ENCODE measurements at regions not wholly inside any gene's neighbourhood (a gene's known extent, or its start where the extent isn't known, plus 50 kb on each side); places are given as distances from the start of the nearest gene placed in this dataset.

DNA sequence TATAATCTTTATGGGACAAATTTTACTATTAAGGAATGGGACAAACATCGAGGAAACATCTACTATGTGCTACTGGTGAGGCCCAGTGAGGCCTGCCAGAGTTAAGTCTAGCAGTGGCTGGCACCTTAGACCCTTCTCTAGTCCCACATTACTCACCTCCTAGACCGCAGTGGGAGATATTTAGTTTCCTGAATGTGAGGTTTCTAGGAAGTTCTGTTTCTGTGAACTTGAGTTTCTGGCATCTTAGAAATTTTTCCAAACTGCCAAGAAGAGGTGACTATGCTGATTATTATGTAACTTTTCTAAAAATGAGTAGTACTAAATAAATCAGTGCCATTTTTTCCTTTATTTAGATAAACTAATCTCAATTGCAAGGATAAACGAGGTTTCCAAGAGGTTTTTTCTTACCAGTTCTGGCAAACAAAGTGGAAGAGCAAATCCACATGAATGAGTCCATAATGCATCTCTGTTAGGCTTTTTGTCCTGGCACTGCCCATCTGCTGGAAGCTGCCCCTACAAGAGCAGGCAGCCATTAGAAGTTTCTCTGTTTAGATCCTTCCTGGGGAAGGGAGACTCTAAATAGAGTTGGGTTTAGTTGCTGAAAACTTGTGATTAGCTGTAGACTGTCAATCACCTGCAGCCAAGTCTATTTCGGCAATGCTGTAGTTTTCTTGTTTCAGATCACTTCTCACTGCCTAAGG is 348.7 kb downstream of the MAN2A1 start:
- DNase-seq: no peak

DNA sequence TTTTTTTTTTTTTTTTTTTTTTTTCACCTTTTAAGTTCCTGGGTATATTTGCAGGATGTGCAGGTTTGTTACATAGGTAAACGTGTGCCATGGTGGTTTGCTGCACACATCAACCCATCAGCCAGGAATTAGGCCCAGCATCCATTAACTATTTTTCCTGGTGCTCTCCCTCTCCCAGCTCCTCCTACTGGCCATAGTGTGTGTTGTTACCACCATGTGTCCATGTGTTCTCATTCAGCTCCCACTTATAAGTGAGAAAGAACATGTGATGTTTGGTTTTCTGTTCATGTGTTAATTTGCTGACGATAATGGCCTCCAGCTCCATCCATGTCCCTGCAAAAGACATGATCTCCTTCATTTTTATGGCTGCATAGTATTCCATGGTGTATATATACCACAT is 350.5 kb downstream of the MAN2A1 start:
- DNase-seq: no peak

DNA sequence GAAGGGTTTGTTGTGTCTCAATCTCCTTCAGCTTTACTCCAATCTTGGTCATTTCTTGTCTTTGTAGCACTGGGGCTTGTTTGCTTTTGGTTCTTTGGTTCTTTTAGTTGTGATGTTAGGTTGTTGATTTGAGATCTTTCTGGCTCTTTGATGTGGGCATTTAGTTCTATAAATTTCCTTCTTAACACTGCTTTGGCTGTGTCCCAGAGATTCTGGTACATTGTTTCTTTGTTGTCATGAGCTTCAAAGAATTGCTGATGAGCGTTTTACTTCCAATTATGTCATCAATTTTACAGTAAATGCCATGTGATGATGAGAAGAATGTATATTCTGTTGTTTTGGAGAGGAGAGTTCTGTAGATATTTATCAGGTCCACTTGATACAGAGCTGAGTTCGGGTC is 353.3 kb downstream of the MAN2A1 start:
- DNase-seq: no peak

DNA sequence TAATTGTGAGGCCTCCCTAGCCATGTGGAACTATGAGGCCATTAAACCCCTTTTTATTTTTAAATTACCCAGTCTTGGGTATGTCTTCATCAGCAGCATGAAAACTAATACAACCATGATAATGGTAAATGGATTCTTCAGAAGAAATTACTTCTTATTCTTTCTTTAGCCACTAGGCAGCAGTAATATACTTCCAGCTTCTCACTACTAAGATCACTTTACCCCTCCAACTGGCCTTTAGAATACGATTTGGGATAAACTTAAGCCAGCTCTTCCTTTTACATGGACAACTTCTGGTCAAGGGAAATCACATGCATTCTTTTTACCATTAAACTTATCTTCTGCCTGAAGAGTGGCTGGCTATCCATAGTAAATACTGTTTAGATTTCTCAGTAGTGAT is 355.4 kb downstream of the MAN2A1 start:
- DNase-seq: no peak

DNA sequence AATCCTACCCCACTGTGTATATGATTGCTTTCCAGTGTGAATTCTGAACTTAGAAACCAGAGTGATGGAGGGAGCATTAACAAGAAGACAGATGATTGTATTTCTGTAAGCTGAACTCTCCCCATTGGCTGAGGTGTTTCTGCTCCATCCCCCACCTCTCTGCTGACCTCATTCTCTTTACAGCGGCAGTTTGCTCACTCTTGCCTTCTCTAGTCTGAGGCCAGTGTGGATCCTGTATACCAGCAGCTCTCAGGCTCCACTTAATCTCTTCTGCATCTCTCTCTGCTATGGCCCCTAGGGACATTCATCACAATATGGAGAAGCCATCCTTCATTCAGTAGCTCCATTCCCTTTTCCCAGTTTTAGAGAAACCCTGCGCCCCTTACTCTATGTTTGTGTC is 358.8 kb downstream of the MAN2A1 start:
- DNase-seq: no peak

DNA sequence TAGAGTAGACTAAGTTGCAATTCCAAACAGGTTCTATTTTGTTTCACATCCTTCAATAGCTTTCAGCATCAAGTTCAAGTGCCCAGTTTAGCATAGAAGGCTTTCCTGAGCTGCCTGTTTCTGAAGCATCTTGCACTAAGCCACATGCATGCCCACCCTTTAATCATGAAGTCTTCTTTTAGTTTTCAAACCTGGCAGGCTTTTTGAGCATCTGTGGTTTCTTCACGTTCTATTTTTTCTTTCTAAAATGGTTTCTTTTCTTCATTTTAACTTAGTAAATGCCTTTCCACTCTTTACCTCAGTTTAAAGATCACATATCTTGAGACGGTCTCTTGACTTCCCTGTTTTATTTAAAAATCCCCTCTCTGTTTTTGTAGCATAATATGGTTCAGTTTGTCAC is 360.1 kb downstream of the MAN2A1 start:
- DNase-seq: no peak

DNA sequence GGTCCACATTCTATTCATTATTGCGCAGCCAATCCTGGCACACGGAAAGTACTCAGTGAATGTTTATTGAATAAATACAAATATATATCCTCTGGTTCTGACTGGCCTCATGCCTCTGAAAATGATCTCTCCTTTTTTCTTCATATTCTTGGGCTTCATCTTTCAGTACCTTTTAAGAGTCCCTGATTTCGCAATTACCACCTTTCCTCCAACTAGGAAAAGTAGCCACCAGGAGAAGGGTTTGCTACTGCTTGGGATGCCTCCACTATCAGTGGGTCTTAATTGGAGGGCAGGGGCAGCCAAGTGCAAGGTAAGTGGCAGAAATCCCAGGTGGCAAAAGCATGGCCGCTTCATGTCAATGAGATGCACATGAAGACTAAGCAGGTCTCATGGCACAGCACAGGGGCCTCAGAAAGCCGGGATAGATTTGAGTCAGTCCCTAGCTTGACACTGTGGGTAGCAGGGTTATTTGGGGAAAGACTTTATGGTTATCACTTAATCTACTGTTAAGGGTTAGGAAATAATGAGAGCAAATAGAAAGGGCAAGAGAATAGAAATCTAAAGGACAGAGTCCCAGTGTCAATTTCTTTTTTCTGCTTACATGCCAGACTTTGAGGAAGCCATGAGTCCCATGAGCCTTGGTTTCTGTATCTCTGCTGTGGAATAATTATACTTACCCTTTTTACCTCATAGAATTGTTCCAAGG is 361.1 kb downstream of the MAN2A1 start:
- DNase-seq: no peak

DNA sequence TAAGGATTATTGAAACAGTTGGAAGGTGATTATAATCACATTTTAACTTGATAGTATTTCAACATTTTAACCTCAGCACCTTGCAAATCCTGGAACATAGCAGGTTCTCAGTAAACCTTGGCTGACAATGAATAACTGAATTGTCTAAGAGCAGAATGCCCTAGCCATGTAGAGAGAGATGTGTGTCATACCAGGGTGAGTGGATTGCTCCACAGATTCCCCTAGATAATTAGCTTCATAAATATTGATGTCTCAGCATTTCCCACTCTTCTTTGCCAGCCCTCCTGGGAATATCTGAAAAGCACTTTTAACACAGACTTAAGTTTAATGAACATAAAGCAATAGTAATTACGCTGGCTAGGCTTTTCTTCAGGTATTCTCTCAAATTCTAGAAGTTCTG is 363.5 kb downstream of the MAN2A1 start:
- no peak for DNase-seq

DNA sequence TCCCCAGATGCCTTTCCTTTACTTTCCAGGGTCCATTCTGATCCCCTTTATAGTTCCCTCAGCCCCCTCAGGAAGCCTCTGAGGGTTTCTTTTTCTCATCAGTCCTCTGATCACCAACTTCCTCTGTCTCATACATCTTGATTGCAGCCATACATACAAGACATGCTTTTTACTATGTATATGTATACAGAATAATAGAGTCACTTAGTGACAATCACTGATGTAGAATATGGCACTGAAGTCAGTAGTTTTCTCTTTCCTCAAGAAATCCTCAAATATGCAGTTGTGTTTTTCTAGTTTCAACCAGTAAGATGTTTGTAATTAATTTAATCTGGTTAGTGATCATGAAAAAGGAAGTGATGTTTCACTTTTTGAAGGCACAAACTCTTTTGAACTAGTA is 364.1 kb downstream of the MAN2A1 start:
- DNase-seq: no peak

DNA sequence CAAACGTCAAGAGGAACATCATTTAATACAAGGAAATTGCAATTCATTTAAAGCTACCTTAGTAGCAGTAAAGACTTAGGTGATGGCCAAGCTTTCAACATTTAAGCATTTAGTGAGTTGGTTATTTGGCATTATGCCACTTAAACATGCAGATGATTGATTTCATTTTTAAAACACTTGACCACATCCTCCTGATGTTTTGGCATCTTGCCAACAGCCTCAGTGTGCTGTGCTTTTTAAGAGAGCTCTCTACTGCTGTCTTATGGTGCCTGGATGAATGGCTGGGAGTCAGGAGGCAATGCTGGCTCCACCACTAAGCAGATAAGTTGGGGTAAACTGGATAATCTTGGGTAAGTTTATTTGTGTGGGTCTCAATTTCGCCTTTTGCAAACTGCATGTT is 364.5 kb downstream of the MAN2A1 start:
- peak; percentile 61 for DNase-seq

DNA sequence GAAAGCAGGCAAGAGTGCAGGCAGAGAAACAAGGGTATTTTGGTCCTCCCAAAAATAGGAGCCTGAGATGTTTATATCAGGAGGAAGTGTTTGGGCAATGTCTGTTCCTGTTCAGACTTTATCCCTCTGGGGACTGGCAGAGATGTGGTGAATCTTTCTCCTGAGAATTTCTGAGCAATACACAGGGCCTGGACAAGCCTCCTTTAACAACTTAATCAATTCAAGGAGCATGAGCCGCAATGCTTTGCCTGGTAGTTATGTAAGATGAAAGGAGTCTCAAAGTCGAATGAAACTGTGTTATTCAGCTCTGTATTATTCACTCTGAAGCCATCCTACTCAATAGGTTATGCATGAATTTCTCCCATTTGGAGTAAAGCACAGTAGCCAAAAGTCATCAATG is 365.6 kb downstream of the MAN2A1 start:
- DNase-seq: no peak

DNA sequence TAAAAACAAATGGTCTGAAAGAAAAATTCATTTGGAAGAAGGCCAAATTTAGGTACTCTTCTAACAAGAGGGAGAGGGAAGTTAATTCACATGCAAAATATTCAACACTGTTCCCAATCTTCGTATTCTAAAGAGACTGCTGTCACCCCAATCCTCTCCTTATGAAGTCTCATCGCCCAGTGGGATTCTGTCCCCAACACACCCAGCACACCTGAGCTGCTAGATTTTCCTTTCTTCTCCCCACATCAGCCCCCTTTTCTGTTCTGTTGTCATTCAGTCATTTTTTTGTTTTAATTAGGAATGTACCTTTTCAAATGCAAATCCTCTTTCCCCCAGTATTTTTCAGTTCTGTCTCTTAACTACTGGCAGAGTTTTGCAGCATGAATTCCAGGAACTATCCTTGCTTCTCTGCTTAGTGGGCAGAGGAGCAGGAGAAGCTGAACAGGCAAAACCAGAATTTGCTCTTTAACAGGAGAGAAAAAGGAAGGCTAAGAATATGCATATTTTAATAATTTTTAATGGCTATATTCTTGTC is 366.9 kb downstream of the MAN2A1 start:
- no peak for DNase-seq

DNA sequence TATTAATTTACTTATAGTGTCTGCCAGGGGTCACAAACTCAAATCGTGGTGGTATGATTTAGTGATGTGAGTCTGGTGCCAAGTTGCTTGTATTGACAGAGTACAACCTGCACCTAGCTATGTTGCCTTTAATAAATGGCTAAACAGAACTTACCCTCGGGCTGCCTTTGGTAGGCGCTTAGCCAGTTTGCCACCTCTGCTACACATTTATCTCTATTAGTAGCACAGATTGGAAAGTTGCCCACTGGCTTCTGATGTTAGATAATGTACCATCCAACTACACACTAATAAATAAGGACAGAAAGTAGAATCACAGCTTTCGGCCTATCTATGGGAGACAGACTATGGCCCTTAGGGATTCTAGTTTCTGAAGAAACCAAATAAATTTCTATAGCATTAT is 368.4 kb downstream of the MAN2A1 start:
- DNase-seq: no peak

DNA sequence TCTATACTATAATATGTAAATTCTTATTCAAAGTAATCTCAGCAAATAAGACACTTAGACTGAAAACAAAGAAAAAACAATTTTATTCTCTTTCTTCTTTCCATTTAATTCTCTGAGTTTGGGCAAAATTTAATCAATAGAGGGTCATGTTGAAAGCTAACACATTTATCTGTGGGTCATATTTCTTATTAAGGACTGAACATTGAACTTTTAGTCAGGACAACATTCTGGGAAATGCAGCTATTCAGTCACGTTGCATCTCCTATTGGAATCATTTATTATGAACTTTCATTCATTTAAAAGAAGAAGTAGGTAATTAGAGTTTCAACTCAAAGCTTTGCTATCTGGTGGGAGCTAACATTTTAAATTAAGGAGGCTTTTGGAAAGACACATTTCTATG is 372.5 kb downstream of the MAN2A1 start:
- no peak for DNase-seq

DNA sequence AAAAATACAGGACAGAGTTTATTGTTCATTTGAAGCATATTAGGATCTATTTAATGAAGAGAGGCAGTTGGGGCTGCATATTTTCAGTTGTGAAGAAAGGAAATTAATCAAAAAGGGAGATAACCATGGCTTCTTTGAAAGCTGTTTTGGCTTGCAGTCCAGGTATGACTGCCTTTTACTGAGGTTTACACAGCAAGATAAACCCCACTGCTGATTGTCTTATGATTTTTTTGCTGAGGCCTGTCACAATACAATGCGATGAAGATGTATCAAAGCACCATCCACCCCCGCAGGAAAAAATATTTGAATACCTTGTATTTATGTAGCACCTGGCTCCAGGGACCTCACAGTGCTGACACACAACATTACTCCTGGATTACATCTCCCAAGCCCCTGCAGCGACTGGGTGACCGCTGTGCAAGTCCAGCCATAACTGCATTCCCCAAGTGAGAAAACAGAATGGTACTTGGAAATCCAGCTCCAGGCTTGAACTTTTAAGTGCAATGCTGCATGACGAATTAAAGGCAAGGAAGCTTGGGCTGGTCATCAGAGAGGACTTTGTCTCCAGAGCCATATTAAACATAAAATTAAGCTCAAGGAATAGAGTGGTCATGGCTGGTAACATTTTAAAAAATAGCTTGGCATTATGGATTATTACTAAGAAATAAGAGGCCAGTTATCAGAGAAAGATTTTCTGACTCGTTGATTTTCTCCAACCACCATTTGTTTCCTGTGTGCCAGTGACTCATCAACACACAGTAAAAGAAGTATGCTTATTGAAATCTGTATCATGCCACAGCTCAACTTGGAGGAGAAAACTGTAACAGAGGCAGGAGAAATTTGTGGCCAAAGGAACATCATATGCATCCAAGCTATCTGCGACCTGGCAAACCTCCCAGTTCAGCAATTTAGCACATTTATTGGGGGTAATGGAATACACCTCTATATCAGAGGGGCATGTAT is 374.2 kb downstream of the MAN2A1 start:
- no peak for DNase-seq

DNA sequence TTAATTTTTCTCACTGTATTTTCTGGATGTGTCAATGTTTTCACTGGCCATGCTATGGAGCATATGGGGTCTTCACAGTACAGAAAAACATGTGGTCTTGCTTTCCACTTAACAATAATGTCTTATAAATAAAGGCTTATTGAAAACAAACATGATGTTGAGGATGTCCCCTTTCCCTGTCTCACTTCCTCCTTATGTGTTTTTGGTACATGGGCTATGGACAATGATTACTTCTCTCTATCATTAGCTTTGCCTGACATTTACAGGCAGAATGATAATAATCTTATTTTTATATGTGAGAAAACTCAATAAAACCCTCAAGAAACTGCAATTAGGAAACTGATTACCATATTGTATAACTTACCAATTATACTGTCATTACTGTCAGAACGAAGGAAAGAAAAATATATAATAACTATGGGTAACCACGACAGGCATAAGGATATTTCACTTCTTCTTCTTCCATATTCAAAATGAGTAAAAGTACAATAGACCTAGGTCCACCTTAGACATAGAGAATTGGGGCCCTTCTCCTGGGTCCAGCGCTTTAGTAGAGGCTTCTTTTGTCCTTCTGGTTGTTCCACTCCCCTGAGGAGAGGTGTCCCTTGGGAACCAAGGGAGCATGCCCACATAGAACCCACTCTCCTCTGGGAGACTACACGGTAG is 375.0 kb downstream of the MAN2A1 start:
- no peak for DNase-seq

DNA sequence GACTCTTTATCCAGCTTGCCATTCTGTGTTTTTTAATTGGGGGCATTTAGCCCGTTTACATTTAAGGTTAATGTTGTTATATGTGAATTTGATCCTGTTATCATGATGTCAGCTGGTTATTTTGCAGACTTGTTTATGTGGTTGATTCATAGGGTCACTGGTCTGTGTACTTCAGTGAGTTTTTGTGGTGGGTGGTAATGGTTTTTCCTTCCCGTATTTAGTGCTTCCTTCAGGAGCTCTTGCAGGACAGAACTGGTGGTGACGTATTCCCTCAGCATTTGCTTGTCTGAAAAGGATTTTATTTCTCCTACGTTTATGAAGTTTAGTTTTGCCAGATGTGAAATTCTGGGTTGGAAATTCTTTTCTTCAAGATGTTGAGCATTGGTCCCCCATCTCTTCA is 381.1 kb downstream of the MAN2A1 start:
- no peak for DNase-seq

DNA sequence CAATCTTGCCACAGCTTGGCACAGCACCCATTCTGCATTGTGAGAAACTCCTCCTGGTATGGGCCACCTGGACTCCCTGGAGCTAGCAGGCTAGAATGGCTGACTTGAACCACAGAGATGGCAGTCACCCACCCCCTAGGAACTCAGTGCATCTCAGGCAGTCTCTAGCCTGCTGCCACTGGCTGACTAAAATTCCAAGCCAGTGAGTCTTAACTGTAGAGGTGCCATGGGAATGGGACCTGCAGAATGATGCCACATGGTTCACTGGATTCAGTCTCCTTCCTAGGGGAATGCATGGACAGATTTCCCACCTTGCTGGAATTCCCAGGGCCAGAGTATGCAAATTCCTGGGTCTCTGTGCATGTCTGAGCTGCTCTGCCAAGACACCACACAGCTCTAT is 382.9 kb downstream of the MAN2A1 start:
- DNase-seq: no peak

DNA sequence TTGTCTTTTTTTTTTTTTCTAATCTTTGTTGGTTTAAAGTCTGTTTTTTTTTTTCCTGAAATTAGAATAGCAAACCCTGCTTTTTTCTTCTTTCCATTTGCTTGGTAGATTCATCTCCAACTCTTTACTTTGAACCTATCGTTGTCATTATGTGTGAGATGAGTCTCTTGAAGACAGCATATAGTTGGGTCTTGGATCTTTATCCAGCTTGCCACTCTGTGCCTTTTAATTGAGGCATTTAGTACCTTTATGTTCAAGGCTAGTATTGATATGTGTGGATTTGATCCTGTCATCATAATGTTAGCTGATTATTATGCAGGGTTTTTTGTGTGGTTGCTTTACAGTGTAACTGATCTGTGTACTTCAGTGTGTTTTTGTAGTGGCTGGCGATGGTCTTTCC is 383.8 kb downstream of the MAN2A1 start:
- DNase-seq: no peak

DNA sequence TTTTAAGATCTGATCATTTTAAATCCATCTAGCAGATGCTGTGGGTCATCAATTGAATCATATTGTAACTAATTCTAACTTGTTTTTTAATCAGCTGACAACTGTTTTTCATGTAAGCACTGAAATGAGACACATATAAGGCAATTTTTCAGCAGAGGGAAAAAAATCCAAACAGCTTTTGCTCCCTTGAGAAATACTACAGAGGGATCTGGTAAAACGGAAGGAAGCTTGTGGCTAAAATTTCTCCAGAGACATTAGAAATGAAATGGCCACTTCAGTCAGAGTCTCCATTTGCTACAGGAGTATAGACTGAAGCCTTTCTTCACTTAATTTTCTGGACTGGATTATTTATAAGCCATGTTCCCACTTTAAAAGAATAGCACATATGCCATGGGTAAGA is 385.9 kb downstream of the MAN2A1 start:
- no peak for DNase-seq

DNA sequence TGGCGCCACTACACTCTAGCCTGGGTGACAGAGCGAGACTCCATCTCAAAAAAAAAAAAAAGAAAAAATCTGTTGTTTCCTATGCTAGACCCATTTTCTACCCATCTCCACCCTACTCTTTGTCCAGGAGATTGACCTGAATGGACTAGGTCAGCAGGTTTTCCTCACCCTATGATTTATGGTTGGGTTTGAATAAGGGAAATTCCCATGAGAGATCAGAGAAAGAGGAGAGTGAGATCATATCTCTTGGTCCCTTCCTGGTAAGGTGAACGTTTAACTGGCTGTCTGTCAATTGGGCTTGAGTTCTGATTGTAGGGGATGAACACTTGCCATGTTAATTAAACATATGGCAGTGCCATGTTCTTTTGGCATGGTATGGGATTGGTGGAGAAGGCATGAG is 387.4 kb downstream of the MAN2A1 start:
- DNase-seq: no peak

DNA sequence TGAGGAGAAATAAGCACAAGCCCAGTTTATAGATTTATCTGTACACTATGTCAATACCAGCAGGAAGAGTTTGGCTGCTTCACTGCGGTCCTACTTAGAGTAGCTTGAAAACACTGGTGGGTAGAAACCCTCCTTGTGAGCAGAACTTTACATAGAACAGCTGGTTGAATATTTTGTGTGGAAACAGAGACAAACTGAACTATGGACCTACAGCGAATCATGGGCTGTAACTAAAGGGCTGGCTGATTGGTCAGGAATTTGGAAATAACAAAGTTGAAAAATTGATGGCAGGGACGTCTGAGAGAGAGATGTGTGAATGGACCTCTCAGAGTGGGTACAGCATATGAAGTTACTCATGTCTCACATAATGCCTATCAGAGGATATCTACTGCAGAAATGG is 392.5 kb downstream of the MAN2A1 start:
- DNase-seq: no peak

DNA sequence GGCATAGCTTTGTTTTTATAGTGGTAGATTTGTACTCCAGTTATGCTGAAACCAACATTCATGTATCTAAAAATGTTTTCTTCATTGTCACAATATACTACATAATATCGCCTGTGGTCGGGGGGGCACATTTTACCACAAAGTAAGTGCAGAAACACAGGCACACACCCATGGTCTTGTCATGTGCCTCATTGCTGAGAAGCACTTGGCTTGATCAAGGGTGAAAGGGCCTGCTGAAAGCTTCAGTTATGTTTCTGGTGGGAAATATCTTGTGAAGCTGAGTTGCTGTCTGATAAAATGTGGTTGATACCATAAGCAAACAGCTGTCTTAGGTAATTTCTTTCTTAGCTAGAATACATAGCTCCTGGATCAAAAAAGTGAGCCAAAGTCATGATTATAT is 393.1 kb downstream of the MAN2A1 start:
- DNase-seq: no peak
